Smooth muscle cell of the brain vasculature (primary cell): ENCODE measurements at regions not wholly inside any gene's neighbourhood (a gene's known extent, or its start where the extent isn't known, plus 50 kb on each side); places are given as distances from the start of the nearest gene placed in this dataset.

ENCODE experiments used
- DNase-seq: peaks from one replicate; pipeline ENCODE4 v3.0.0-alpha.2; 2012; ENCODE audit warnings: low read depth, low spot score

- no peak for DNase-seq
Observed at GRCh38 chr9:13717322-13718054, 438.0 kb upstream of the MPDZ start.

GRCh38 chr9:13716601-13717321 is 437.3 kb upstream of the MPDZ start:
- no peak for DNase-seq

GRCh38 chr9:13716090-13716489 is 436.6 kb upstream of the MPDZ start:
- DNase-seq: no peak

DNA sequence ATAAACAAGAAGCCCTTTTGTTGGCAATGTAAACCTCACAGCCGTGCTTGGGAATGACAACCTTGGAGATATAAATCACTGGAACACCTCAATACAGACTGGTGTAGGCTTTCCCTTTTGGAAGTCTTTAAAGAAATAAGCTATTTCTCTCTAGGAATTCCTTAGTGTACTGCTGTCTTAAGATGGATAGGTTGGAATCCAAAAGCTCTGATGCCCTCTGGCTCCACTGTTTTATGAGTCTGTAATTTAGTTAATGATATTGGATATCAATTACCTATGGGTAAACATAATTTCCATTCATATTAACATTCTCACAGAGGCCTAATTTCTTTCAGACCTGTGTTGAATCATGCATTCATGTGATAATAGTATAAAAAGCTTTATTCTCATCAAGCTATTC is 435.9 kb upstream of the MPDZ start:
- DNase-seq: no peak

DNA sequence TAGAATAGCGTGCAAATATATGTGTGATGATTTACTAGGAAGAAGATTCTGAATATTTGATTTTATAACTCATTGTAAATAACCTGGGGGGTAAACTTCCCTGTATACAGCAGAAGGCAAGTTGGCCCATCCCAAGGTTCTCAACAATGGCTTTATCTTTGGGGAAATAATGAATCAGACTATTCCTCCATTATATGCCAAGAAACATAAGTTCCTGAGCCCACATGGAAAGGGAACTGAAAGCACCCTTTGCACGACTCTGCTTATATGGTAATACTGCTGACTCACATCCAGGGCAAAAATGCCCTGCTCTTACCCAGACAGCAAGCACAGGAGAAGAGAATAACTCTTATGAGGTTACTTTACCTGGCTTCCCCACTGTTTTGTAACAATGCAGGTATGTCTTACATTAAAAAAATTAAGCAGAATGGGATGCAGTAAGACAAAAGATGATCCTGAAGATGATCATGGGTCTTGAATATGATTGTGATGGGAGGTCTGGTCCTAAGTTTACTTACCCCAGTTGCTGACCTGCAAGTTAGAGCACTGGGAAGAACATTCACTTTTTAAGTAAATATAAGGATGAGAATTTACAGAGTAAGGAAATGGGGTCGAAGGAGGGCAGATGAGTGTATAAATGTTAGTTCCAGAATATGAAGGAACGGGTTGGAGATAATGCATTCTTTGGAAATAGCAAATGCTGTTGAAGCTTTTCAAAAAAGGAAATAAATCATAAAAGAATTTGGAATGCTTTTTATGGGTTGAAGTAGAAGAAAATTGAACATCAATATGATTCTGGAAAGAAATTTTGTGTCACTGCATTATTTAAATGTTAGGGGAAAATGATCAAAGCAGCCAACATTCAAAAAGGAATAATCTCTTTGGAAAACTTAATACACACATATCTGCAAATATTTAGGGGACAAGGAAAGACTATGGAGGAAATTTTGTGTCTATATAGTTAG is 428.4 kb upstream of the MPDZ start:
- DNase-seq: no peak

DNA sequence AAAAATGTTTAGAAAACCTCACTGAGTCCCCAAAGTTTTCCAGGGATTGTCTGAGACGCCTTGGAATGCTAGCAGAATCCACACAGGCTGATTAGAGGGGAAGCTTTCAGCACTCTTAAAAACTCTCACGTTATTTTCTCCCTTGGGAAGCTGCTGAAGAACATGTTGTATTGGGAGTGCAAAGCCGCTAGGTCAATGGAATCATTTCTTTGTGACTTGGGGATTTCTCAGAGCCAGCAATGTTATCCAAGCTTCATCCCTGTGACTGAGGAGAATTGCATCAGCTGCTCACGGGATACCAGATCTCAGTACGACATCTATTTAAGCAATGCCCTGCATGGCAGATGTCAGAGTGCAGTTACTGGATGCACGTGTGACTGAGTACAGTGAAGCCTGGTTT is 426.4 kb upstream of the MPDZ start:
- no peak for DNase-seq

- no peak for DNase-seq
Observed at GRCh38 chr9:13705373-13705772, 425.9 kb upstream of the MPDZ start.

GRCh38 chr9:13690595-13690994 is 411.1 kb upstream of the MPDZ start:
- DNase-seq: no peak

DNA sequence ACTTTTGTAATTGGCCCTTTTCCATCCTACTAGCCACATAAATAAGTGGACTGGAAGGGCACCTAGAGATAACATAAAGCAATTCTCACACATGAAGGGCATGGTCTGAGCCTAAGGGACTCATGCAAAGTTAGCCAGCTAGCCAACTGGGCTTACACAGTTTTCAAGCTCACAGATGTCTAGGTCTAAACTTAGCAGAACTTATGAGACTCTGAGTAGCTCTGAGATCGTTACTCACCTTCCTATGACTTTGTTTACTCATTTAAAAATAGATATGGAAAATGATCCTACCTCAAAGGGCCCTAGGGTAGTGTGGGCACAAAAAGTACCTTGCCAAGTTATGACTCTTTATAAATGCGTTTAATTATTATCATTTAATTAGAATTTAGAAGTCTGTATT is 410.4 kb upstream of the MPDZ start:
- DNase-seq: no peak

DNA sequence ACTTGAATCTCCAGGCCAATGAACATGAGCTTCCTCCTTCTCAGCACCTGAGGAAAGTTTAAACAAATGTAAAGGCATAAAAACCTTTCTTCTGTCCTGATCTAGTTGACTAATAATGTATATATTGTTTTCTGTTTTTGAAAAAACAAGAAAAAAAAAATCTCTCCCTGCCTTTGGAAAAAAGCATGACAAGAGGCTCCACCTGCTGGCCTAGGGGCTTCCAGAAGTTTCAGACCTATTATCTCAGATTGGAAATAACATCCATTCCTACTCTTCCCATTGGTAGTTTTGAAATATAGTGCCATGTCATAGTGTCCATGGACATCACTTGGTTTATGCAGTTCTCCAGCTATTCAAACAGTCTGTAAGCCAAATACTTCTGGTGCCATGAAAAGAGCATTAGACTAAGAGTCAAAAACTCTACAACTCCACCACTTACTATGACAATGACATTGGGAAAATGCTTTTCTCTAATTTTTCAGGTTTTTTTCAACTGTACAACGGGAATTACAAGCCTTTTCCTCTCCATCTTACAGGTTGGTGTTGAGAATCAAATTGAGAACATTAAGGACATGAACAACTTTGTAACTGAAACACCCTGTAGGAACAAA is 409.6 kb upstream of the MPDZ start:
- DNase-seq: no peak

DNA sequence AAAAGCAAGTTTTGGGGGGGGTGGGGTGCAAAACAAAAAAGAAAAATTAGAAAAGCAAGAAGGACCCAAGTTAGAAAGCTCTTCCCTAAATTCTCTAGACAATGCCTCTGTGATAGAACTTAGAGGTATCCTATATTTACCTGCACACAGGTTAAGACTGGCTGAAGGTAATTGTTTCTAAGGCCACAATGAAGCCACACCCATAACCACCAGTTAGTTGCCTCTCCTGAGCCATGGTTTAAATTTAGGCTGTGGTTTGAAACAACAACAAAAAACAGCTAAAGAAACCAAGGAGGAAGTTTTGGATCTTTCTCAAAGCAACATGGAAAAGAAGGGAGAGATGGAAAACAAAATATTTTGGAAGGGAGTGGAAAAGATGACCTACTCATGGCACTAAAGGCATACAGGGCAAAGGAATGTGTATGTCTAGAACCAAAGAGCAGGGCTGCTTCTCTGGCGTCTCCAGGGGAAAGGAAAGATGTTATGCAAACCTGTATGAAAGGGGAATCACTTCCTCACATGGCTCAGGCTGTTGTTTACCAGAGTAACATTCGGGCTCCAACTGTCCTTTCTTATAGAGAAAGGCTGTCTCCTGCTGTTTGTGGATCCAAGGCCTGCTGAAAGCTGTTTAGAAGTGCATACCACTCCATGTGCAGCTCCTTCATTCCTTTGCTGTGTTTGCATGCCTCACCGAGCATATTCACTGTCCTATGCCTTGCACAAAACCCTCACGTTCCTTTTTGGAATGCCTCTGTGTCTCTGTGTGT is 408.9 kb upstream of the MPDZ start:
- DNase-seq: peak; percentile 67

DNA sequence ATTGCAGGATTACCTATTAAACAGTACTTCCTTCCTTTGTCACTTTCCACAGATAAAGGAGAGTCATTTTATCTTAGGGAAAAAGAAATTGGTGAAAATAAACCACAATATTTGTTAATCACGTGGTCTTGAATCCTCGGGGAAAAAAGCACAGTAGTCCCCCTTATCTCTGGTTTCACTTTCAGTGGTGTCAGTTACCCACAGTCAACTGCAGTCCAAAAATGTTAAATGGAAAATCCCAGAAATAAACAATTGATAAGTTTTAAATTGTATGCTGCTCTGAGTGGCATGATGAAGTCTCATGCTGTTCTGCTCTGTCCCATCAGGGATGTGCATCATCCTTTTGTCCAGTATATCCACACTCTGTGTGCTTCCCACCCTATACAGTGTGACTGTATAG is 405.2 kb upstream of the MPDZ start:
- DNase-seq: no peak

DNA sequence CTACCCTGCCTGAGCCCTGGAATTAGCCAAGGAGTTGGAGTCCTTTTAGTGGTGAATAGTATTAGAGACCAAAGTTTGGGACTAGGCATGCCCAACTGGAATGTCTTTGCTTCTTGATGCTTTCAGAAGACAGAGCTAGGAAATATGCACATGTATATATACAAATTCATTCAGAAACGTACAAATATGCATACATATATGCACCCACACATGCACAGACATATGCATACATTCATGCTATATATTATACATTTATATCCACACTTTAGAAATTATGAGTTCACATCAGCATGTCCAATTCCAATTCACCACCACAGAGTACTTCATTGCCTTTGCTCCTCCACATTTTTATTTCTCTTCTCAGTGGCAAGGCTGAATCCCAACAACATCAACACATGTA is 398.3 kb upstream of the MPDZ start:
- DNase-seq: no peak

DNA sequence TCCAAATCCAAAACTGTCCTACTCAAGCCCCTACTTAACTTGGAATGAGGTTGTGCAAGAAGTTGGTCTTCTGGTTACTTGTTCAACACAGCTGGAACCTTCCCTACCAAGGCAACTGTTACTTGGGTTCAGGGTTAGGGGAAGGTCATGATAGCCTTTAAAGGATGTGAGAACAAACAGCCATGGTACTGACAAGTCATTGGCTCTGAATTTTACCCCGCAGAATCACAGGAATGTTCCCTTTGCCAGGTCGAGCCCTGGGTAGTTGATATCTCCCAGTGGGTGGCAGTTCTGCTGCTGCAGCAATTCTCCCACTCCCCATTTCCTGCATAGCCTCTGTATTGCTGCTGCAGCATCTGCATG is 396.1 kb upstream of the MPDZ start:
- no peak for DNase-seq

DNA sequence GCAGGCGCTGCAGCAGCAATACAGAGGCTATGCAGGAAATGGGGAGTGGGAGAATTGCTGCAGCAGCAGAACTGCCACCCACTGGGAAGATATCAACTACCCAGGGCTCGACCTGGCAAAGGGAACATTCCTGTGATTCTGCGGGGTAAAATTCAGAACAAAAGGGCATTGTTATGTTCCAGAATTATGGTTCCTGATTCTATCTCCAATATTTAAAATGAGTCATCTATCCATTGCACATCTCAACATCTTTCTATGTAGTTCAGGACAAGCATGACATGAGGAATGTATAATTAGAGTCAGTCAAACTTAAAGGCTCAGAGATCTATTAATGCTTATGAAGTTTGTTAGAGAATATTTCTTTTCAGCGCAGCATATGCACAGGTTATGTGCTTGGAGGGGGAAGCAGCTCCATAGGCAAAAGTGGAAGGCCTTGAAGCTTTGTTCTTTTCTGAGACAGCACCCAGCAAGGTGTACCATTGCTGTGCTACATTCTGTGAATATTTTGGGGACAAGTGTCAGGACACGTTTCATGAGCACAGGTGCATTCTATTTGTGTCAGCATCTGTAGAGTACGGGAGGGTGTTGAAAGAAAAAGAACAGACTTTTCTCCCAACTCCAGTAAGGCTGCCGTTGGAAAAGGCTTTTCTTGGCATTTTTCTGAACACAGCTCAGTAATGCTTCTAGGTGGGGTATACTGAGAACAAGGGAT is 395.6 kb upstream of the MPDZ start:
- DNase-seq: no peak

DNA sequence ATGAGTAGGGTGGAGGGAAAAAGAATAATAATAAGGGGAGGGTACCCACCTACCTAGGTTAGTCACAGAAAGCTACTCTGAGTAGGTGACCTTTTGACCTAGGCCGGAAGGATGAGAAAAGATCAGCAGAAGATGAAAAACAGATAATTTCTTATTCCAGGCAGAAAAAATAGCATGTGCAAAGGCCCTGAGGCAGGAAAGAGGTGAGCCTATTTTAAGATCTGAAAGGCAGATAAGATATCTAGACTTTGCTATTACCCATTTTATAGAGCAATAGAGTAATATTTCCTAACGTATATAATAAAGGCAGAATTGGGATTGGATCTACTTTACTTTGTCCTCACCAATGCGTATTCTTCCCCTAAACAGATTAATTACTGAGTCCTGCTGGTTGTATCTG is 393.9 kb upstream of the MPDZ start:
- no peak for DNase-seq

DNA sequence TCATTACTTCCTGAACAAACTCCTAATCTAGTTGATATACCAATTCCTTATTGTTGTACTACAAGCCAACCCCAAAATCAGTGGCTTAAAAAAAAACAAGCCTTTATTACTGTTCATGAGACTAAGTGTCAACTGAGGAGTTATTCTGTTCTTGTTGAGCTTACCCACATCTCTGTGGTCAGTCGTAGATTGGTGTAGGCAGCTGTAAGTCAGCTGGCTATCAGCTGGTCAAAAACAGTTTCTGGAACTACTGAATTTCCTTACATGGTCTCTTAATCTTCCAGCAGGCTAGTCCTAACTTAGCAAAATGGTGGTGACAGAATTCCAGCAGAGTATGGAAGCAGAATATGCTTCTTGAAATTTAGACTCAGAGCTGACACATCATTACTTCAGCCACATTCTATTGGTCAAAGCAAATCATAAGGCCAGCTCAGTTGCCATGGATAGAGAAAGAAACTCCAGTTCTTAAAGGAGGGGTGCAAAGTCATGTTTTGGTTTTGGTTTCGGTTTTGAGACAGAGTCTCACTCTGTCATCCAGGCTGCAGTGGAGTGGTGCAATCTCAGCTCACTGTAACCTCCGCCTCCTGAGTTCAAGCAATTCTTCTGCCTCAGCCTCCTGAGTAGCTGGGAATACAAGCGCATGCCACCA is 386.1 kb upstream of the MPDZ start:
- DNase-seq: no peak

- DNase-seq: no peak
Observed at GRCh38 chr9:13661014-13661413, 381.5 kb upstream of the MPDZ start.

- DNase-seq: no peak
Observed at GRCh38 chr9:13651969-13652663, 372.6 kb upstream of the MPDZ start.
